Activated effector memory CD4-positive, alpha-beta T cell treated with Interleukin-2 at 50 U/mL for 16 hours (primary cell): ENCODE measurements at regions not wholly inside any gene's neighbourhood (a gene's known extent, or its start where the extent isn't known, plus 50 kb on each side); places are given as distances from the start of the nearest gene placed in this dataset.
"Not testable (repeated sequence)": the region's sequence is repeated elsewhere in the genome, so short reads cannot be mapped to it uniquely, and the experiment has no call there.

Experiments used
- DNase-seq: peaks from one replicate; pipeline ENCODE4 v3.0.0-alpha.2; 2020

- DNase-seq = not testable (repeated sequence)
These were observed 88.5 kb upstream of the CDC42EP3 start for GRCh38 chr2:37759989-37760388.

DNA sequence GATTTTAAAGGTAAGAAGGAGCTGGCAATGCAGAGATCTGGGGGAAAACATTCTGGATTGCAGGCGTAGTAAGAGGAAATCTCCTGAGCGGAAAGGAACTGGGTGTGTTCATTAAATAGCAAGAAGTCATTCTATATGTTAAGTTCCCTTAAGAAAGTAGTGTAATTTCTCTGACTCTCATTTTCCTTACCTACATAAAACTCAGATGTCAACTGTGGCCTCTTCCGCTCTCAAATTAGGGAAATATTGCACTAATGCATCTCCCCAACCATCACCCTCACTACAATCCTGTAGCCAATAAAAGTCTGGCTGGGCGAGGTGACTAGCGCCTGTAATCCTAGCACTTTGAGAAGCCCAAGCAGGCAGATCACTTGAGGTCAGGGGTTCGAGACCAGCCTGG, 89.0 kb upstream of the CDC42EP3 start:
- DNase-seq = no peak

GRCh38 chr2:37762281-37762680, 90.8 kb upstream of the CDC42EP3 start:
- DNase-seq = not testable (repeated sequence)

DNA sequence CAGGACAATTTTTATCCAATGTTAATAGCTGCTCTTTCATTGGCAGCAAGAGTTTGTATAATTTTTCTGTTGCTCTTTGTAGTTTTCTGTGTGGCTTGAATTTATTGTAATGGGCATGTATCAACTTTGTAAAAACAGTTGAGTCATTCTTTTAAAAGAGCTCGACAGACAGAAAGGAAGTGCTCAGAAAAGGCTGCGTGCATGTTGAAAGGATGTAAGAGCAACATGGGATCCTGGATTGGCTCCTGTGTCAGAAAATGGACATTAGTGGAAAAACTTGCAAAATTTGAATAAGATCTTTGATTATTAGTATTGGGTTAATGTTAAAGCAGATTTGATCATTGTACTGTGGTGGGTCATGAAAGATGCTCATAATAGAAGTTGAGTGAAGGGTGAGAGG, 93.3 kb upstream of the CDC42EP3 start:
- no peak for DNase-seq

GRCh38 chr2:37766106-37766505, 94.7 kb upstream of the CDC42EP3 start:
- no peak for DNase-seq

GRCh38 chr2:37767046-37767445, 95.6 kb upstream of the CDC42EP3 start:
- no peak for DNase-seq

- no peak for DNase-seq
These were observed 96.8 kb upstream of the CDC42EP3 start for GRCh38 chr2:37767959-37768925.

DNA sequence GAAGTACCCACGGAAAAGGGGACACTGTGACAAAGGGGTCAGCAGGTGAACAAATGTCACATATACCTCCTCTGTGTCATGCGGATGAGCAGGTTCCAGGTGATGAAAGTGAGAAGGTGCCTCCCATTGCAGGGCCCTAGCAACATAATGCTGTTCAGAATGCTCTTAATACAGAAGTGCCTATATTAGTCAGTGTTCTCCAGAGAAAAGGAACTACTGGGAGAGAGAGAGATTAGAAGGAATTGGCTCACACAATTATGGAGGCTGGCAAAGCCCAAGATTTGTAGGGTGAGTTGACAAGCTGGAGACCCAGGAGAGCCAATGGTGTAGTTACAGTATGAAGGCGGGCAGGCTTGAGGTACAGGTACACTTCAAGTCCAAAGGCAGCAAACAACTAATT, 98.1 kb upstream of the CDC42EP3 start:
- DNase-seq = no peak

GRCh38 chr2:37770797-37771196, 99.4 kb upstream of the CDC42EP3 start:
- DNase-seq = no peak

DNA sequence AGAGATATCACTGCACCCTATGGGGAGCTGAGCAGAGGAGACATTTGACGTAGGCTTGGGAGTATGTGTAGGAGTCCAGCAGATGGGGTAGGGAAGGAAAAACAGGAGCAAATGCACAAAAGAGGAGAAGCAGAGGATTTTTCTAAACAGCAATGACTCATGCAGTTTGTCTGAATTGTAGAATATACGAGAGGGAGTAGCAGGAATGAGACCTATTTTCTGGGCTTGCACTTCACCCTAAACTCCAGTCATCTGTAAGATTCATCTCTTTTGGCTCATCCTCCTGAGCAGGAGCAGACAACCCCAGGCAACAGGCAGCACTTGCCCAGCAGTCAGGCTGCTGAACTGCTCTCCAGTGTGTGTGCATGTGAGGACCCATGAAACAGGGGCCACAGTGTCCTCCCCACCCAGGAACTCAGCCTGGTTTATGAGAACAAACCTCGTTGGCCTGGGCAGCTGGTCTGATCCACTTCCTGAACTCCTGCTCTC, 100.2 kb upstream of the CDC42EP3 start:
- no peak for DNase-seq

- DNase-seq = no peak
These were observed 102.1 kb upstream of the CDC42EP3 start for GRCh38 chr2:37773371-37774130.

- not testable (repeated sequence) for DNase-seq
These were observed 102.9 kb upstream of the CDC42EP3 start for GRCh38 chr2:37774171-37774944.

- DNase-seq = no peak
These were observed 103.8 kb upstream of the CDC42EP3 start for GRCh38 chr2:37774976-37775907.

GRCh38 chr2:37775908-37776250, 104.4 kb upstream of the CDC42EP3 start:
- no peak for DNase-seq

GRCh38 chr2:37776487-37776886, 105.0 kb upstream of the CDC42EP3 start:
- no peak for DNase-seq

DNA sequence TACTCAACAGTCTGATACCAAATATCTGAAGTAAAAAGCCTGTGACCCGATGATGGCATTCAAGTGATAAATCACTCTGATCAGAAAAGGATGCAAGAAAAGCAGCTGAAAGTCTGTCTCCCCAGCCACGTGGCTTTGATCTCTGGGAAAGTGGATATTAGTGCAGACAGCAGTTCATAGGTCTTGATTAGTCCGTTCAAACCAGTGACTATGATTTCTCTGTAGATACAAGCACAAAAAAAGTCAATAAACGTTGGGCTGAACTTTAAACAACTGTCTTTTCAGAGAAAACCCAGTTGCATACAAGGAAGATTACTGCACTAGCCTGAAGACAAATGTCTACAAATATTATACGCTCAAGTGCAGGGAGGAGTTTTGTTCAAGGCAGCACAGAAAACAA, 107.7 kb upstream of the CDC42EP3 start:
- DNase-seq = no peak

DNA sequence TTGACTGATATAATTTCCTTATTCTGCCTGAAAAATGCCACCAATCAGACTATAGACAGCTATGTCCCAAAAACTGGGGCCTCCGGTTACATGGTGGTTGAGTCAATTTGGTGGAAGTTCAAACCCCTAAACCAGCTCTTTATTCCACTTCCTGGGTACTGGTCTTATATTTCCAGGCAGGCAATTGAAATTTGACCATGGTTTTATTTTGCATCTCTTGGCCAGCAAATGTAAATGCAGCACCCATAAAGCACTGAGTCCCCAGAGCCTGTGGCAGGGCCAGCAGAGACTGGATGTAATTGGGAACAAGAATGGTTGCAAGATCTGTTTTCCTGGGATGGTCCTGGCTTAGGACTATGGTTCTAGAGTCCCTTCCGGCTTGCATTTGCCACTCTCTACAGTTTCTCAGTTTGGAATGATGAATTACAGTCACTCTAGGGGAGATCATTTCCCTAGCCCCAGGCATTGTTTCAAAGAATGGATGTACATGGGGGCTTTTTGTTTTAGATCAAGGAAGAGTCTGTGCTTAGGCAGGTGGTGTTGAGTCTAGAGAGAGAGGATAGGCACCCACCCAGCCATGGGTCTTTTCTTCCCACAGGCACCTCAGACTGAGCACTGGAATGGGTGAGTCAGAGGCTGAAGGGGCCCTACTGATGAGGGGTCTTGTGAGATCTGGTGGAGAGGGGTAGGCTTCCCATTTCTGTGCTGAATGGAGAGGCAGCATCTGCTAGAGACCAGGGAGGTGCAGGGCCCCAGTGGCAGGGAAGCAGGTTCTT, 108.4 kb upstream of the CDC42EP3 start:
- no peak for DNase-seq

GRCh38 chr2:37780387-37780676, 108.9 kb upstream of the CDC42EP3 start:
- no peak for DNase-seq

DNA sequence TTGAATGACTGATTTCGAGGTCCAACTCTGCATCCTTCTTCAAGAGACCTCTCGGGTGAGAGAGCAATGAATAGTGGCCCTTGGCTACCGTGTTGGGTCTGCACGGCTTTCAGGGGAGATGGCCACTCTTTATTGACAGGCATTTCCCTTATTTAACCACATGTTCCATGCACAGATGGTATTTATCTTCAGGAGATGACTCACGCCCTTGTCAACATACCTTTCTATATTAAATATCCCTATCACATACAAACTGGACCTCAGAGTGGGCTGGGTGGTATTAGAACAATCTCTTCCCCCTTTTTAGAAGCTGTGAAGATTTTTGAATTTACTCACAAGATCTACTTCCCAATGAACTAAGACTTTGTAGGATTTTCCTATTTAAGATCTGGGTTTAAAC, 109.6 kb upstream of the CDC42EP3 start:
- no peak for DNase-seq

DNA sequence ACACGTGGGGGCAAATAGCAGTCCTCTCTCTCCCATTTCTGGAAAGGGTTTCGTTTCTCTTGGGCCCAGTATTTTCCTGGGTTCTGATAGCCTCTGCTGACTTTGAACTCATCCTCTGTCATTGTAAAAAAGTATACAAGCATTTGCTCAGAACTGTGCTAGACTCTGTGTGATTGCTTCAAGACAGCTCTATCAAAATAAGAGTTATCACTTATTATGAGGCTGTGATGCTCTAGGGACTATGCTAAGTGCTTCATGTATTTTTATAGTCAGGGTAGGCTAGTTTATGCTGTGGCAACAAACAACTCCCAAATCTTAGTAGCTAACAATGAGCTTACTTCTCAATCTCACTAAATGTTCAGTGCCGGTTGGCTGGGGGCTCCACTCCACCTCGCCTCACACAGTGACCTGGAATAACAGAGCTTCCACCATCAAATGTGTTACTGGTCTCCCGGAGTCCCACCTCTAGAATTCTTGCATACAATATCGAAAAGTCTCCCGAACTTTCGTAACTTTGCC, 110.8 kb upstream of the CDC42EP3 start:
- no peak for DNase-seq

GRCh38 chr2:37782721-37783371, 111.4 kb upstream of the CDC42EP3 start:
- no peak for DNase-seq
